Peyer's patch (tissue), 4 donors: ENCODE measurements at regions not wholly inside any gene's neighbourhood (a gene's known extent, or its start where the extent isn't known, plus 50 kb on each side); places are given as distances from the start of the nearest gene placed in this dataset.

Experiments
- DNase-seq, 3 donors: peaks; one replicate each; pipeline ENCODE4 v3.0.0-alpha.2; 2017 to 2019
- H3K27ac ChIP-seq, 4 donors: fragments of 200-600 bp; sonication (generic); one replicate each; pipeline ENCODE4 v1.5.1; 2016 to 2019
- H3K27me3 ChIP-seq, 2 donors: fragments of 200-600 bp; sonication (generic); one replicate each; pipeline ENCODE4 v1.5.1; 2019
- H3K36me3 ChIP-seq, 3 donors: fragments of 200-600 bp; sonication (generic); one replicate each; pipeline ENCODE4 v1.5.1; 2016 to 2019
- H3K4me1 ChIP-seq, 4 donors: fragments of 200-600 bp; sonication (generic); one replicate each; pipeline ENCODE4 v1.5.1; 2016 to 2019
- H3K4me3 ChIP-seq, 4 donors: fragments of 200-600 bp; sonication (generic); 1 replicate in 3 of 4; 2 replicates in 1 of 4; pipeline ENCODE4 v1.5.1; 2016 to 2019; ENCODE audit warnings: mild to moderate bottlenecking in 1 of 4
- H3K9me3 ChIP-seq, 4 donors: fragments of 200-600 bp; sonication (generic); one replicate each; pipeline ENCODE4 v1.5.1; 2016 to 2019; ENCODE audit warnings: mild to moderate bottlenecking in 1 of 4
- POLR2A ChIP-seq, 2 donors: fragments of 450-650 bp; IDR thresholded peaks; one replicate each; pipeline ENCODE4 v1.5.1; 2017; ENCODE audit warnings: antibody characterized with exemption in 2 of 2, mild to moderate bottlenecking in 2 of 2, moderate library complexity in 2 of 2
- TF ChIP-seq, protein P1 (sequence below), 6 experiments: fragments of 450-650 bp in 4 of 6; fragments of 200-600 bp in 2 of 6; sonication (generic) in 1 of 6; IDR thresholded peaks; one replicate each; pipeline ENCODE4 v1.5.1; 2017 to 2019; ENCODE audit warnings: antibody characterized with exemption in 6 of 6, mild to moderate bottlenecking in 3 of 6, moderate library complexity in 1 of 6

DNA sequence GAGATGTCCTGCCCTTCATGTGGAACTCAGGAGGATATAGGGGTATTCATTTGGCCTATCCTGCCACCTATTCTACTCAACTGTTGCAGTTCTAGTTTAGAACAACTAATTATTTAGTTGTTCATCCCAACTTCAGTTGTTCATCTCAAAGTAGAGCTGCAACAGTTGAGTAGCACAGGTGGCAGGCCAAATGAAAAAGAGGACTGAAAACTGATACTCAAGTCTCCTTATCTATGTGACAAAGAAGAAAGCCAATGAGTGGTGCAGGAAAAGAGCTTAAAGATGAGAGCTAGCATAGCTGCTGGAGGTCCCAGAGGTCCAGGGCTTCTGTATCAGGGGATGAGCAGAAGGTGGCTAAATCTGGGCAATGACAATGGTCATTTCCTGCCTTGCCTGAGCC, 148.9 kb upstream of the KITLG start:
- no peak overlapping the region for H3K27ac ChIP-seq
- H3K4me3 ChIP-seq: no peak overlapping the region
- H3K4me1 ChIP-seq: no peaks in the 10 kb centered on the region
- no peak for DNase-seq
- TF ChIP-seq, protein P1, sequence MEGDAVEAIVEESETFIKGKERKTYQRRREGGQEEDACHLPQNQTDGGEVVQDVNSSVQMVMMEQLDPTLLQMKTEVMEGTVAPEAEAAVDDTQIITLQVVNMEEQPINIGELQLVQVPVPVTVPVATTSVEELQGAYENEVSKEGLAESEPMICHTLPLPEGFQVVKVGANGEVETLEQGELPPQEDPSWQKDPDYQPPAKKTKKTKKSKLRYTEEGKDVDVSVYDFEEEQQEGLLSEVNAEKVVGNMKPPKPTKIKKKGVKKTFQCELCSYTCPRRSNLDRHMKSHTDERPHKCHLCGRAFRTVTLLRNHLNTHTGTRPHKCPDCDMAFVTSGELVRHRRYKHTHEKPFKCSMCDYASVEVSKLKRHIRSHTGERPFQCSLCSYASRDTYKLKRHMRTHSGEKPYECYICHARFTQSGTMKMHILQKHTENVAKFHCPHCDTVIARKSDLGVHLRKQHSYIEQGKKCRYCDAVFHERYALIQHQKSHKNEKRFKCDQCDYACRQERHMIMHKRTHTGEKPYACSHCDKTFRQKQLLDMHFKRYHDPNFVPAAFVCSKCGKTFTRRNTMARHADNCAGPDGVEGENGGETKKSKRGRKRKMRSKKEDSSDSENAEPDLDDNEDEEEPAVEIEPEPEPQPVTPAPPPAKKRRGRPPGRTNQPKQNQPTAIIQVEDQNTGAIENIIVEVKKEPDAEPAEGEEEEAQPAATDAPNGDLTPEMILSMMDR (IDR thresholded peaks at IDR 0.05): no peak
- TF ChIP-seq POLR2A (IDR thresholded peaks at IDR 0.05): no peak
- H3K9me3 ChIP-seq: no peaks in the 10 kb centered on the region
- no peaks in the 10 kb centered on the region for H3K36me3 ChIP-seq
- no peaks in the 10 kb centered on the region for H3K27me3 ChIP-seq

DNA sequence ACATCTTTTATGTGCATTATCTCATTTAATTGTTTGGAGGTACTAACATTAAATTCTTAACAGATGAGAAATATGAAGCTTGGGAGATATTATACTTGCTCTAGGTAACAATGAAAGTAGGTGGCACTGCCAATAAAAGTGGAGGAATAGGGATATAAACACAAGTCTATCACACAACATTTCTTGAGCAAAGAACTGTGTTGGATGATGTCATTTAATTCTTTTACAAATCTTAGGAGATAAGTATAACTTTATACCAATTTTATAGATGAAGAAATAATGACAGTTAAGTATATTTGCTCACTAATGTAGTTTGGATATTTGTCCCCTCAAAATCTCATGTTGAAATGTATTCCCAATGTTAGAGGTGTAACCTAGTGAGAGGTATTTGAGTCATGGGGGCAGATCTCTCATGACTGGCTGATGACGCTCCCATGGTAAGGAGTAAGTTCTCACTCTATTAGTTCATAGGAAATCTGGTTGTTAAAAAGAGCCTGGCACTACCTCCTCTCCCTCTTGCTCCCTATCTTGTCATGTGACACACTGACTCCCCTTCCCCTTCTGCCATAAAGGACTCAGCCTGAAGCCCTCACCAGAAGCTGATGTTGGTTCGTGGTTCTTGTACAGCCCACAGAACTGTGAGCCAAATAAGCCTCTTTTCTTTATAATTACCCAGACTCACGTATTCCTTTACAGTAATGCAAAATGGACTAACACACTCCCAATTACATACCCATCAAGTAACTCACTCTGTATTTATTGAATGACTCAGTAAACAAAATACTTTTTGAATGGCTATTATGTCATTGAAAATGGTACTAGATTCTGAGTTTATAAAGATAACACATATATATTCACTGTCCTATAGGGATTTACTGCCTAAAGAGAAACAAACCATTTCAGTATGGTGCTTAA, 146.8 kb upstream of the KITLG start:
- Histone ChIP-seq H3K4me3 (no peak overlapping the region), H3K36me3 (no peaks in the 10 kb centered on the region), H3K4me1 (no peaks in the 10 kb centered on the region), H3K27ac (no peak overlapping the region), H3K27me3 (no peaks in the 10 kb centered on the region), H3K9me3 (no peaks in the 10 kb centered on the region)
- no peak for DNase-seq
- TF ChIP-seq, protein P1 (IDR thresholded peaks at IDR 0.05): no peak
- no peak for TF ChIP-seq POLR2A (IDR thresholded peaks at IDR 0.05)

DNA sequence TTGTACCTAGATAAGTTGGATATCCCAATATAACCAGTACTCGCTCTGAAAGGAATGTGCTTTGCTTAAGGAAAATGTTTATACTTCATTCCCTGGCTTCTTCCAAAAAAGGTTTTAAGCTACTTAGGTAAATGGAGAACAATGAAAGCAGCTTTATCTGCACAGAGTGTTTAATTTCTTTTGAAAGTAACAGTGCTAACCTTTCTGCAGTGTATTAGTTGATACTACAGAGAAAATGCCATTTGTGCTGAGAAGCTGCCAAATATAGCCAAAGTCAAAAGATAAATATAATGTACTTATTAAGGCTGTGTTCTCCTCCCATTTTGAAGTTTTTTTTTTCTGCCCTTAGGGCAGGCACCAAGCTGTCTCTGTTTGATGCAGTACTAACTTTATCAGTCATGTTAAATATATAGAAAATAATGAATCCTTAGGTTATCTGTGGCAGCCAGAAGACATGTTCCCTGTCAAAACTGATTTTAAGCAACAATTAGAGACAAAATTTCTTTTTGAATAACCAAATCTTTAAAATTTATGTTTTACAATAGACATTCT, 145.4 kb upstream of the KITLG start:
- no peaks in the 10 kb centered on the region for H3K27me3 ChIP-seq
- H3K9me3 ChIP-seq: no peaks in the 10 kb centered on the region
- H3K36me3 ChIP-seq: no peaks in the 10 kb centered on the region
- H3K4me3 ChIP-seq: no peak overlapping the region
- DNase-seq: no peak
- no peak for TF ChIP-seq POLR2A (IDR thresholded peaks at IDR 0.05)
- TF ChIP-seq, protein P1 (IDR thresholded peaks at IDR 0.05): no peak
- no peak overlapping the region for H3K27ac ChIP-seq
- no peaks in the 10 kb centered on the region for H3K4me1 ChIP-seq

DNA sequence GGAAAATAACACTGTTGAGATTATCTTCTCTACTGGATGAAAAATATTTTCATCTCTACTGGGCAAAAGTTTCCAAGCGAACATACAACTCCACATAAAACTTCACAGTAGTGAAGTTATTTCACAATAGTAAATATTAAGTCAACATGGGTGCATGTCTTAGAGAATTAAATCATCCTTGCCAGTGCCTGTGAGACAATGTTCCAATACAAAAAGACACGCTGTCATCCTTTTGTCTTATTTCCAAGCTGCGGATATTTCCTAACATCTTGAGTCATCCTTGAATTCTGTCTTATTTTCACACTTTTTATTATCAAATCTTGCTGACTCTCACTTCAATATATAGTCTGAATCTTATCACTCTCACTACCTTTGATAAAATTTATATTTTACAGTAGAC, 142.9 kb upstream of the KITLG start:
- Histone ChIP-seq H3K9me3 (no peaks in the 10 kb centered on the region), H3K4me1 (no peaks in the 10 kb centered on the region), H3K4me3 (no peak overlapping the region), H3K27ac (no peak overlapping the region), H3K27me3 (no peaks in the 10 kb centered on the region), H3K36me3 (no peaks in the 10 kb centered on the region)
- TF ChIP-seq POLR2A (IDR thresholded peaks at IDR 0.05): no peak
- TF ChIP-seq, protein P1 (IDR thresholded peaks at IDR 0.05): no peak
- no peak for DNase-seq

DNA sequence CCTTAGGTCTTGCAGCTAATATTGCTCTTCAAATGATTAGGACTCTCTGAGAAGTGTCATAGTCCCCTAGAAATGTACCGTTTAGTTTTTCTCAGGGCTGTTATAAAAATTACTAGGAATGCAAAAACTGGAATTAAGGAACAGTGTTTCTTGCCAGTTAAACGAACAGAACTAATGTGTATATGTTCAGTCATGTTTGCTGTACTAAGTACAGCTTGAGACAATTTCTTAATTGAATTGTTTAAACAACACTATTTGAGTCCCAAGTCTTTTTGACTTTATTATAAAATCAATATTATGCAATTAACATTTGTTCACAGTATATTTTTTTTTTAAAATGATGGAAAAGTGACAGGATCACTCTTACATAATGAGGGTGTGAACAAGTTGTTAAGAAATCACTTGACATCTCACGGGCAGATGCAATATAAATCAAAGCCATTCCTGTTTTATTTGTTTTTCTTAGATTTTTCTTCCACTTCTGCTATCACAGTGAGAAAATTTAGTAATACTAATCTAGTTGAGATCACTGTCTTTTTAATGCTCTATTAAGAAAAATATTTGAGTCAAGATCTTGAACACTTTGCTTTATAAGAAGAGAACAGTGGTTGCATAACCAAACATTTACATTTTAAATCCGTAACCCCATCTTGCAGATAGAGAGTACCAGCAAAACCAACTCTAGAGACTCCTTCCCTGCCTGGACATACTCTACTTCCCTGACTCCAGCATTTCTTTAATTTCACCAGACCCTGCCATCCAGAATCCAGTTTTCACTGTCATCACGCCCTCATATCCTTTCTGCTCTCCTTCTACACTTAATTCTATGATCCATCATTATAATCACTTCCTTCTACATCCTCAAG, 140.7 kb upstream of the KITLG start:
- Histone ChIP-seq H3K27ac (no peak overlapping the region), H3K9me3 (no peaks in the 10 kb centered on the region), H3K36me3 (no peaks in the 10 kb centered on the region), H3K27me3 (no peaks in the 10 kb centered on the region), H3K4me3 (no peak overlapping the region), H3K4me1 (no peaks in the 10 kb centered on the region)
- TF ChIP-seq, protein P1 (IDR thresholded peaks at IDR 0.05): no peak
- no peak for TF ChIP-seq POLR2A (IDR thresholded peaks at IDR 0.05)
- DNase-seq: no peak
